PC-9 (cell line): ENCODE measurements at regions not wholly inside any gene's neighbourhood (a gene's known extent, or its start where the extent isn't known, plus 50 kb on each side); places are given as distances from the start of the nearest gene placed in this dataset.

Experiments
- BruUV-seq: library from RNA; stranded (reverse); fragments of 400-500 nt; replicated peaks from 2 replicates; lab custom pipeline; 2021; lab: Mats Ljungman, UMichigan
- CTCF ChIA-PET: fragments of 300-600 bp; sonication (Branson Sonifier 250); formaldehyde crosslinking; loops from one replicate; lab custom pipeline; 2022; ENCODE audit warnings: antibody characterized with exemption; lab: Charles Lee
- POLR2A ChIA-PET: fragments of 300-600 bp; sonication (Branson Sonifier 250); formaldehyde crosslinking; loops from one replicate; lab custom pipeline; 2022; ENCODE audit warnings: antibody characterized with exemption; ENCODE audit not compliant: unreplicated experiment; lab: Charles Lee
- DNase-seq, 2 experiments: peaks; one replicate each; pipeline versions ENCODE4 v3.0.0 to v3.0.0-alpha.2; 2015 to 2022; ENCODE audit warnings: mixed read lengths in 1 of 2
- H2AFZ ChIP-seq: fragments of 200-600 bp; sonication (generic); 2 replicates; pipeline ENCODE4 v1.8.1; 2017; ENCODE audit warnings: antibody characterized with exemption
- H3F3A ChIP-seq: fragments of 200-600 bp; sonication (generic); 2 replicates; pipeline ENCODE4 v1.8.1; 2017; ENCODE audit warnings: antibody characterized with exemption, mild to moderate bottlenecking, low read depth; ENCODE audit not compliant: insufficient read depth
- H3K27ac ChIP-seq: fragments of 200-600 bp; sonication (generic); 2 replicates; pipeline ENCODE4 v1.6.1; 2016; ENCODE audit warnings: mixed run types
- H3K27me3 ChIP-seq: fragments of 200-600 bp; sonication (generic); 2 replicates; pipeline ENCODE4 v1.6.1; 2016; ENCODE audit warnings: low read depth, mixed run types; ENCODE audit not compliant: insufficient read depth
- H3K36me3 ChIP-seq: fragments of 200-600 bp; sonication (generic); 2 replicates; pipeline ENCODE4 v1.6.1; 2016; ENCODE audit warnings: low read depth, mixed run types
- H3K4me1 ChIP-seq: fragments of 200-600 bp; sonication (generic); replicated peaks from 2 replicates; pipeline ENCODE4 v1.6.1; 2016; ENCODE audit warnings: mixed run types; ENCODE audit not compliant: insufficient read depth
- H3K4me2 ChIP-seq: fragments of 200-600 bp; sonication (generic); 2 replicates; pipeline ENCODE4 v1.6.1; 2017; ENCODE audit warnings: mixed run types
- H3K4me3 ChIP-seq: fragments of 200-600 bp; sonication (generic); 2 replicates; pipeline ENCODE4 v1.6.1; 2016; ENCODE audit warnings: mixed run types
- H3K79me2 ChIP-seq: fragments of 200-600 bp; sonication (generic); 2 replicates; pipeline ENCODE4 v1.6.1; 2017; ENCODE audit warnings: low read depth, mixed run types
- H3K9me2 ChIP-seq: fragments of 200-600 bp; sonication (generic); 2 replicates; pipeline ENCODE4 v1.8.1; 2017; ENCODE audit warnings: mild to moderate bottlenecking; ENCODE audit not compliant: insufficient read depth
- H3K9me3 ChIP-seq: fragments of 200-600 bp; sonication (generic); 2 replicates; pipeline ENCODE4 v1.8.1; 2016; ENCODE audit warnings: low read depth; ENCODE audit not compliant: insufficient read depth
- H4K20me1 ChIP-seq: fragments of 200-600 bp; sonication (generic); 2 replicates; pipeline ENCODE4 v1.8.1; 2017; ENCODE audit not compliant: insufficient read depth
- EZH2 ChIP-seq: fragments of 200-600 bp; sonication (generic); IDR thresholded peaks from 2 replicates; pipeline ENCODE4 v1.8.0; 2017; ENCODE audit warnings: antibody characterized with exemption, low read depth
- intact Hi-C: fragments of 100-400 bp; cut with micrococcal nuclease; formaldehyde crosslinking; loops from one replicate; pipeline ENCODE4 v1.10.0; 2022; ENCODE audit not compliant: unreplicated experiment
- TF ChIP-seq, protein P1 (sequence below): fragments of 200-600 bp; sonication (generic); conservative IDR thresholded peaks from 2 replicates; pipeline ENCODE4 v1.6.1; 2017; ENCODE audit warnings: mixed run types, antibody characterized with exemption, mild to moderate bottlenecking, moderate library complexity

- H3K4me1 ChIP-seq, result no peaks in the 10 kb centered on the region
- intact Hi-C loops, result no loop called here
- H3K27ac ChIP-seq, result no peak overlapping the region
- H3K4me3 ChIP-seq, result no peak overlapping the region
- no peak overlapping the region for H3K4me2 ChIP-seq
- H3K79me2 ChIP-seq, result no peaks in the 10 kb centered on the region
- CTCF ChIA-PET, result interaction anchor here (0.6 kb wide), 1 partner anchor 216 kb away, joined by 3 read pairs; no protein-coding TSS in a partner anchor
- H3F3A ChIP-seq, result no peaks in the 10 kb centered on the region
- no peaks in the 10 kb centered on the region for H3K9me2 ChIP-seq
- TF ChIP-seq, protein P1, sequence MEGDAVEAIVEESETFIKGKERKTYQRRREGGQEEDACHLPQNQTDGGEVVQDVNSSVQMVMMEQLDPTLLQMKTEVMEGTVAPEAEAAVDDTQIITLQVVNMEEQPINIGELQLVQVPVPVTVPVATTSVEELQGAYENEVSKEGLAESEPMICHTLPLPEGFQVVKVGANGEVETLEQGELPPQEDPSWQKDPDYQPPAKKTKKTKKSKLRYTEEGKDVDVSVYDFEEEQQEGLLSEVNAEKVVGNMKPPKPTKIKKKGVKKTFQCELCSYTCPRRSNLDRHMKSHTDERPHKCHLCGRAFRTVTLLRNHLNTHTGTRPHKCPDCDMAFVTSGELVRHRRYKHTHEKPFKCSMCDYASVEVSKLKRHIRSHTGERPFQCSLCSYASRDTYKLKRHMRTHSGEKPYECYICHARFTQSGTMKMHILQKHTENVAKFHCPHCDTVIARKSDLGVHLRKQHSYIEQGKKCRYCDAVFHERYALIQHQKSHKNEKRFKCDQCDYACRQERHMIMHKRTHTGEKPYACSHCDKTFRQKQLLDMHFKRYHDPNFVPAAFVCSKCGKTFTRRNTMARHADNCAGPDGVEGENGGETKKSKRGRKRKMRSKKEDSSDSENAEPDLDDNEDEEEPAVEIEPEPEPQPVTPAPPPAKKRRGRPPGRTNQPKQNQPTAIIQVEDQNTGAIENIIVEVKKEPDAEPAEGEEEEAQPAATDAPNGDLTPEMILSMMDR, result no peak
- no peak for TF ChIP-seq EZH2
- 0 out of 2 replicates have a peak, but pooled peaks cover 3% of the 10 kb centered on the region for H3K9me3 ChIP-seq
- no peaks in the 10 kb centered on the region for H3K27me3 ChIP-seq
- no peak for DNase-seq
- POLR2A ChIA-PET, result no interaction called here
- no peak overlapping the region for H2AFZ ChIP-seq
- H3K36me3 ChIP-seq, result no peaks in the 10 kb centered on the region
- BruUV-seq, result no TSS peak
- no peaks in the 10 kb centered on the region for H4K20me1 ChIP-seq
These were observed 212.7 kb downstream of the HERPUD2 start for GRCh38 chr7:35482231-35482630.

GRCh38 chr7:35480806-35481205 is 214.1 kb downstream of the HERPUD2 start:
- Histone ChIP-seq H3F3A (no peaks in the 10 kb centered on the region), H3K9me2 (no peaks in the 10 kb centered on the region), H4K20me1 (no peaks in the 10 kb centered on the region), H3K9me3 (0 out of 2 replicates have a peak, but pooled peaks cover 3% of the 10 kb centered on the region), H3K79me2 (no peaks in the 10 kb centered on the region), H3K27ac (no peak overlapping the region), H3K36me3 (no peaks in the 10 kb centered on the region), H3K4me3 (no peak overlapping the region), H3K4me2 (no peak overlapping the region), H2AFZ (no peak overlapping the region), H3K27me3 (no peaks in the 10 kb centered on the region), H3K4me1 (no peaks in the 10 kb centered on the region)
- no TSS peak for BruUV-seq
- ChIA-PET CTCF (no interaction called here), POLR2A (no interaction called here)
- TF ChIP-seq, protein P1, result no peak
- no peak for TF ChIP-seq EZH2
- intact Hi-C loops, result no loop called here
- DNase-seq, result no peak

DNA sequence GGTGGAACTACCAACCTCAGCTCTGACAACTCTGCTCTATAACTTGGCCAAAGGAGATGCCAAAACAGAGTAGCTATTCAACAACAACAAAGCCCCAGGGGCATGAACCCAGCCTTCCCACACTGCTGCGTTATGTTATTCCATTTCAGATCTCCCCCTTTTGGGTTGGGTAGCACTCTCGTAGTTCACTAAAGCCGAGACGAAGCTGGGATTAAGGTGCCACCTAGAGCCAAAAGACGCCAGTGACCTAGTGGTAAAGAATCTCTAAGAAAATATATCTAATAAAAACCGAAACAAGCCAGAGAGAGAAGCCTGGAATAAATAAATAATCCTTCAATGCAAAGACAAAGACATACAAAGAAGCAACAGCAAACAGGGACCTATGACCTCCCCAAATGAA is 217.3 kb downstream of the HERPUD2 start:
- Histone ChIP-seq H3K79me2 (no peaks in the 10 kb centered on the region), H3K9me2 (no peaks in the 10 kb centered on the region), H2AFZ (no peak overlapping the region), H3K4me3 (no peak overlapping the region), H3K27ac (no peak overlapping the region), H3F3A (no peaks in the 10 kb centered on the region), H3K9me3 (no peaks in the 10 kb centered on the region), H3K4me1 (no peaks in the 10 kb centered on the region), H3K27me3 (no peaks in the 10 kb centered on the region), H4K20me1 (no peaks in the 10 kb centered on the region), H3K4me2 (no peak overlapping the region), H3K36me3 (no peaks in the 10 kb centered on the region)
- TF ChIP-seq, protein P1, result no peak
- TF ChIP-seq EZH2, result no peak
- DNase-seq, result no peak
- CTCF ChIA-PET, result no interaction called here
- POLR2A ChIA-PET, result no interaction called here
- intact Hi-C loops, result no loop called here
- BruUV-seq, result no TSS peak
